HEK293 (cell line): ENCODE measurements at regions not wholly inside any gene's neighbourhood (a gene's known extent, or its start where the extent isn't known, plus 50 kb on each side); places are given as distances from the start of the nearest gene placed in this dataset.
"Not testable (repeated sequence)": the region's sequence is repeated elsewhere in the genome, so short reads cannot be mapped to it uniquely, and the experiment has no call there.

ENCODE experiments used
- CTCF ChIA-PET: fragments of 350-600 bp; formaldehyde crosslinking; extraction: SDS; loops from one replicate; lab custom pipeline; 2021; ENCODE audit warnings: antibody characterized with exemption; lab: Yijun Ruan, JAX
- POLR2A ChIA-PET: fragments of 300-600 bp; formaldehyde crosslinking; extraction: SDS; loops from one replicate; lab custom pipeline; 2020; ENCODE audit warnings: antibody characterized with exemption, inconsistent platforms; lab: Yijun Ruan, JAX
- H3K27ac ChIP-seq: fragments of 200-500 bp; sonication (Bioruptor generic); 2 replicates; pipeline ENCODE4 v1.5.1; 2014; ENCODE audit warnings: low read depth, low read length, control low read depth, inconsistent platforms; ENCODE audit errors: extremely low read depth
- H3K36me3 ChIP-seq, 2 experiments: fragments of 200-500 bp in 1 of 2; sonication (Bioruptor generic) in 1 of 2; 1 replicate in 1 of 2; 2 replicates in 1 of 2; pipeline ENCODE4 v1.5.1; 2014 to 2017; ENCODE audit warnings: inconsistent platforms in 2 of 2, low read length in 2 of 2; ENCODE audit not compliant: control insufficient read depth in 2 of 2, insufficient read depth in 1 of 2
- H3K4me1 ChIP-seq: fragments of 200-500 bp; sonication (Bioruptor generic); 2 replicates; pipeline ENCODE4 v1.5.1; 2014; ENCODE audit warnings: mild to moderate bottlenecking, low read length, inconsistent platforms; ENCODE audit not compliant: control insufficient read depth, insufficient read depth
- H3K4me3 ChIP-seq: 2 replicates; pipeline ENCODE4 v1.5.1; 2011; ENCODE audit warnings: low read depth, mild to moderate bottlenecking, control low read depth, low read length, moderate library complexity
- H3K9me3 ChIP-seq: fragments of 200-500 bp; sonication (Bioruptor generic); 2 replicates; pipeline ENCODE4 v1.5.1; 2014; ENCODE audit warnings: low read depth, low read length, inconsistent platforms; ENCODE audit not compliant: control insufficient read depth, insufficient read depth
- ATF2 ChIP-seq: fragments of 450-650 bp; formaldehyde crosslinking; IDR thresholded peaks from 2 replicates; pipeline ENCODE4 v1.5.1; 2016; ENCODE audit warnings: missing biosample characterization, missing genetic modification characterization, low read depth
- PRDM10 ChIP-seq: fragments of 450-650 bp; formaldehyde crosslinking; IDR thresholded peaks from 2 replicates; pipeline ENCODE4 v1.5.1; 2016; ENCODE audit warnings: missing biosample characterization, missing genetic modification characterization
- ZBTB20 ChIP-seq: fragments of 450-650 bp; formaldehyde crosslinking; IDR thresholded peaks from 2 replicates; pipeline ENCODE4 v1.5.1; 2016; ENCODE audit warnings: missing biosample characterization, missing genetic modification characterization
- ZNF169 ChIP-seq: fragments of 450-650 bp; formaldehyde crosslinking; IDR thresholded peaks from 2 replicates; pipeline ENCODE4 v1.5.1; 2016; ENCODE audit warnings: missing biosample characterization, missing genetic modification characterization
- ZNF19 ChIP-seq: fragments of 450-650 bp; formaldehyde crosslinking; IDR thresholded peaks from 2 replicates; pipeline ENCODE4; 2016; ENCODE audit warnings: missing biosample characterization, missing genetic modification characterization, low read depth
- ZNF292 ChIP-seq: fragments of 450-650 bp; formaldehyde crosslinking; IDR thresholded peaks from 2 replicates; pipeline ENCODE4 v1.5.1; 2016; ENCODE audit warnings: low read depth, missing biosample characterization, missing genetic modification characterization, borderline replicate concordance
- ZNF341 ChIP-seq: fragments of 450-650 bp; formaldehyde crosslinking; IDR thresholded peaks from 2 replicates; pipeline ENCODE4; 2016; ENCODE audit warnings: low read depth, missing biosample characterization, missing genetic modification characterization
- ZNF423 ChIP-seq: fragments of 450-650 bp; formaldehyde crosslinking; IDR thresholded peaks from 2 replicates; pipeline ENCODE4 v1.5.1; 2016; ENCODE audit warnings: missing biosample characterization, missing genetic modification characterization
- ZNF510 ChIP-seq: fragments of 450-650 bp; formaldehyde crosslinking; IDR thresholded peaks from 2 replicates; pipeline ENCODE4 v1.5.1; 2018; ENCODE audit warnings: mild to moderate bottlenecking, missing genetic modification characterization, missing biosample characterization; ENCODE audit not compliant: insufficient replicate concordance
- ZNF837 ChIP-seq: fragments of 450-650 bp; formaldehyde crosslinking; IDR thresholded peaks from 2 replicates; pipeline ENCODE4 v1.5.1; 2016; ENCODE audit warnings: missing biosample characterization, missing genetic modification characterization
- TF ChIP-seq, protein P1 (sequence below): fragments of 450-650 bp; formaldehyde crosslinking; IDR thresholded peaks from 2 replicates; pipeline ENCODE4 v1.5.1; 2016; ENCODE audit warnings: missing biosample characterization, missing genetic modification characterization

- H3K9me3 ChIP-seq, CTCF ChIA-PET, H3K36me3 ChIP-seq, POLR2A ChIA-PET, H3K27ac ChIP-seq, H3K4me3 ChIP-seq, H3K4me1 ChIP-seq: not testable (repeated sequence)
Measured at GRCh38 chr3:82584861-82585260, 823.4 kb upstream of the GBE1 start.

GRCh38 chr3:82584415-82584814, 823.0 kb upstream of the GBE1 start:
- H3K9me3 ChIP-seq, H3K4me1 ChIP-seq, H3K27ac ChIP-seq, POLR2A ChIA-PET, CTCF ChIA-PET, H3K36me3 ChIP-seq, H3K4me3 ChIP-seq: not testable (repeated sequence)

DNA sequence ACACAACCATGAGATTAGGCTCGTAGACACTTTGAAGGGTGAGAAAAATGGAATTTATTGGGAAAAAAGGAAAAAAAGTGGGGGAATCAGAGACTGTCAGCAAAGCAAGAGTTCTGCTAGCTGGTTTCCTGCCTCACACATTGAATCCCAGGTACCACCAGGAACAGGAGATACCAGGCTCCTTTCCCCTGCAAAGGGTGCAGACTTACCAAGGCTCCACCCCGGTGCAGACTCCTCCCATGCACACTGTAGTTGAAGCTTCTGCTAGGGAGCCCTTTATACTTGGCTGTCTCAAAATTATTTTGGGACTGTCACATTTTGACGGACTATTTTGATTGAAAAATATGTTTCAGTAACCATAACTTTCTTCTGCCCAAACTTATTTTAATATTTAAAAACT, 819.9 kb upstream of the GBE1 start:
- H3K9me3 ChIP-seq: no peaks in the 10 kb centered on the region
- no peaks in the 10 kb centered on the region for H3K4me1 ChIP-seq
- CTCF ChIA-PET: no interaction called here
- TF ChIP-seq, protein P1, sequence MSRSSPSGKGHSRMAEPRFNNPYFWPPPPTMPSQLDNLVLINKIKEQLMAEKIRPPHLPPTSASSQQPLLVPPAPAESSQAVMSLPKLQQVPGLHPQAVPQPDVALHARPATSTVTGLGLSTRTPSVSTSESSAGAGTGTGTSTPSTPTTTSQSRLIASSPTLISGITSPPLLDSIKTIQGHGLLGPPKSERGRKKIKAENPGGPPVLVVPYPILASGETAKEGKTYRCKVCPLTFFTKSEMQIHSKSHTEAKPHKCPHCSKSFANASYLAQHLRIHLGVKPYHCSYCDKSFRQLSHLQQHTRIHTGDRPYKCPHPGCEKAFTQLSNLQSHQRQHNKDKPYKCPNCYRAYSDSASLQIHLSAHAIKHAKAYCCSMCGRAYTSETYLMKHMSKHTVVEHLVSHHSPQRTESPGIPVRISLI (tag by site-specific recombination): no peak
- TF ChIP-seq, all 188 proteins: peak for 0
- Histone ChIP-seq H3K27ac (no peak overlapping the region), H3K4me3 (no peak overlapping the region), H3K36me3 (no peaks in the 10 kb centered on the region)
- POLR2A ChIA-PET: no interaction called here

GRCh38 chr3:82572721-82573120, 811.3 kb upstream of the GBE1 start:
- Histone ChIP-seq H3K9me3 (no peaks in the 10 kb centered on the region), H3K27ac (no peak overlapping the region), H3K36me3 (no peaks in the 10 kb centered on the region), H3K4me1 (no peaks in the 10 kb centered on the region), H3K4me3 (no peak overlapping the region)
- ChIA-PET POLR2A (no interaction called here), CTCF (no interaction called here)
- TF ChIP-seq PRDM10 (tag by site-specific recombination) (no peak), ZNF19 (tag by site-specific recombination) (no peak)

DNA sequence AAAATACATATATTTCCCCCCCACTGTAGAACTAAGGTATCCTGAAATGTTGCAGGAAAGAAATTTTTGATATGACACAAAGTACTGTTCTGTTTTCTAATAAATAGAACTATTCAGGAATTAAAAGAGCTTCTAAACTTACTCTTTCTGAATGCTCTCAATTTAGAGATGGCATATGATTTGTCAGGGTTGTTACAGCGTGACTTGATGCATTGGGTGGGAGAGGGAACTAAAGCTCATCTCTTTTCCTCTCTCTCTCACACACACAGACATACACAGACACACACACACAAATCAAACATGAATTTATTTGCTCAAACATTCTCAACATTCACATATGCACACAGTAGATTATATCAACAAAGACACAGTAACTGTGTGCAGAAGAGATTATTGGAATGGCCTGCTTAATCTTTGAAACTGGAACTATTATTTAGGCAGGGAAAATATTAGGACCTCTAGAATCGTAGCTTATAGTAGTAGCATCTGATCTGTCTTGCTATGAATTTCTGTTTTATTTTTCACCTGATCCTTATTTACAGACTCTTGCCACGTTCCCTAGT, 807.4 kb upstream of the GBE1 start:
- ChIA-PET POLR2A (no interaction called here), CTCF (interaction anchor here (0.6 kb wide), 1 partner anchor 164 kb away, joined by 5 read pairs; no protein-coding TSS in a partner anchor)
- TF ChIP-seq ZNF510 (tag by site-specific recombination) (no peak), ZBTB20 (tag by site-specific recombination) (no peak), ZNF423 (tag by site-specific recombination) (no peak), ZNF837 (tag by site-specific recombination) (no peak), ZNF169 (tag by site-specific recombination) (no peak), ATF2 (no peak), ZNF341 (tag by site-specific recombination) (no peak), ZNF292 (tag by site-specific recombination) (no peak)
- Histone ChIP-seq H3K4me1 (no peaks in the 10 kb centered on the region), H3K27ac (no peak overlapping the region), H3K9me3 (no peaks in the 10 kb centered on the region), H3K4me3 (no peak overlapping the region), H3K36me3 (no peaks in the 10 kb centered on the region)
